Glutamatergic neuron (in vitro differentiated cells): ENCODE measurements at regions not wholly inside any gene's neighbourhood (a gene's known extent, or its start where the extent isn't known, plus 50 kb on each side); places are given as distances from the start of the nearest gene placed in this dataset.

ENCODE experiments used
- DNase-seq: peaks from one replicate; pipeline ENCODE4 v3.0.0; 2022
- H3K27ac Mint-ChIP-seq: one replicate; pipeline ENCODE4 v1.8.0; 2020; ENCODE audit warnings: mild to moderate bottlenecking, mixed read lengths, inconsistent platforms; ENCODE audit not compliant: unreplicated experiment
- H3K27me3 Mint-ChIP-seq: one replicate; pipeline ENCODE4 v1.8.0; 2020; ENCODE audit warnings: mild to moderate bottlenecking, moderate library complexity, mixed read lengths, inconsistent platforms; ENCODE audit not compliant: unreplicated experiment
- H3K36me3 Mint-ChIP-seq: one replicate; pipeline ENCODE4 v1.8.0; 2020; ENCODE audit warnings: mild to moderate bottlenecking, mixed read lengths, inconsistent platforms; ENCODE audit not compliant: unreplicated experiment
- H3K4me1 Mint-ChIP-seq: one replicate; pipeline ENCODE4 v1.8.0; 2020; ENCODE audit warnings: mild to moderate bottlenecking, low read depth, mixed read lengths, inconsistent platforms; ENCODE audit not compliant: unreplicated experiment
- H3K4me3 Mint-ChIP-seq: one replicate; pipeline ENCODE4 v1.8.0; 2020; ENCODE audit warnings: mild to moderate bottlenecking, mixed read lengths, inconsistent platforms; ENCODE audit not compliant: unreplicated experiment
- H3K9me3 Mint-ChIP-seq: one replicate; pipeline ENCODE4 v1.8.0; 2020; ENCODE audit warnings: mild to moderate bottlenecking, moderate library complexity, mixed read lengths, inconsistent platforms; ENCODE audit not compliant: unreplicated experiment
- TF ChIP-seq, protein P1 (sequence below): fragments of 200-600 bp; sonication (generic); IDR thresholded peaks from one replicate; pipeline ENCODE4 v1.5.0; 2021; ENCODE audit not compliant: partially characterized antibody, unreplicated experiment

DNA sequence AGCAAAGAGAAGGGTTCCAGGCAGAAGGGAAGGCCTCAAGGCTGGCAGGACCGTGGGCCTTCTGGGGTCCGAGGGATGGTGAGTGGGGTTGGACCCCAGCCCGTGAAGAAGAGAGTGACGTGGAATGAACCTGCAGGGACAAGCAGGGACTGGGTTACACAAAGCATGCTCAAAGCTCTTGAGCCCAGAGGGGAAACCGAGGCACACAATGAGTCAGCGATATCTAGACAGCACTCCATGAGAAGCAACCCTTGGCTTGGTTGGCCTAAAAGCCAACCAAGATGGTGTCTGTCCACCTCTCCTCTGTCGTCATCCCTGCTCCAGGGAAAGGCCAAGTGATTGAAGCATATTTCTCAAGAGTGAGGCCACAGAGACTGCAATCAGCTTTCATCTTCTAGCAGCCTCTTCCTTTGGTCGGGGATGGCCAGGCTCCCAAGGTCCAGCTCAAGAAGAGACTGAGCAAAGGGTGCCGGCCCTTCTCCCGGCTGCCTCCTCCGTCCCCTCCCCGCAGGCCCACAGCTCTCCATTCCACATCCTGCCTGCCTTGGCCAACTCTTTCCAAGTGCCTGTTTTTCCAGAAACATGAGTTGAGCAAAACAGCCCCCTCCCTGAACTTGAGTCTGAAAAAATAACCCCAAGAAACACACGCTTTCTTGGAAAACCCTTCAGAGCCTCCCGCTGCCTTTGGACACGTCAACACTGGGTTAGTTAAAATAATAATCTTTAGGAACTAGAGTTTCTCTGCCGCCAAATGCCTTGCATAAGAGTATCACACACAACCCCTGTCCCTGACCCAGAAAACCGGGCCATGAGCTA is 556.6 kb downstream of the MIAT start:
- Mint-ChIP-seq H3K27me3 (no peaks in the 10 kb centered on the region), H3K4me1 (peaks cover 10% of the 10 kb centered on the region), H3K27ac (no peak overlapping the region), H3K4me3 (no peak overlapping the region), H3K9me3 (no peaks in the 10 kb centered on the region), H3K36me3 (peaks cover 5% of the 10 kb centered on the region)
- TF ChIP-seq, protein P1, sequence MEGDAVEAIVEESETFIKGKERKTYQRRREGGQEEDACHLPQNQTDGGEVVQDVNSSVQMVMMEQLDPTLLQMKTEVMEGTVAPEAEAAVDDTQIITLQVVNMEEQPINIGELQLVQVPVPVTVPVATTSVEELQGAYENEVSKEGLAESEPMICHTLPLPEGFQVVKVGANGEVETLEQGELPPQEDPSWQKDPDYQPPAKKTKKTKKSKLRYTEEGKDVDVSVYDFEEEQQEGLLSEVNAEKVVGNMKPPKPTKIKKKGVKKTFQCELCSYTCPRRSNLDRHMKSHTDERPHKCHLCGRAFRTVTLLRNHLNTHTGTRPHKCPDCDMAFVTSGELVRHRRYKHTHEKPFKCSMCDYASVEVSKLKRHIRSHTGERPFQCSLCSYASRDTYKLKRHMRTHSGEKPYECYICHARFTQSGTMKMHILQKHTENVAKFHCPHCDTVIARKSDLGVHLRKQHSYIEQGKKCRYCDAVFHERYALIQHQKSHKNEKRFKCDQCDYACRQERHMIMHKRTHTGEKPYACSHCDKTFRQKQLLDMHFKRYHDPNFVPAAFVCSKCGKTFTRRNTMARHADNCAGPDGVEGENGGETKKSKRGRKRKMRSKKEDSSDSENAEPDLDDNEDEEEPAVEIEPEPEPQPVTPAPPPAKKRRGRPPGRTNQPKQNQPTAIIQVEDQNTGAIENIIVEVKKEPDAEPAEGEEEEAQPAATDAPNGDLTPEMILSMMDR, result no peak
- DNase-seq, result no peak

DNA sequence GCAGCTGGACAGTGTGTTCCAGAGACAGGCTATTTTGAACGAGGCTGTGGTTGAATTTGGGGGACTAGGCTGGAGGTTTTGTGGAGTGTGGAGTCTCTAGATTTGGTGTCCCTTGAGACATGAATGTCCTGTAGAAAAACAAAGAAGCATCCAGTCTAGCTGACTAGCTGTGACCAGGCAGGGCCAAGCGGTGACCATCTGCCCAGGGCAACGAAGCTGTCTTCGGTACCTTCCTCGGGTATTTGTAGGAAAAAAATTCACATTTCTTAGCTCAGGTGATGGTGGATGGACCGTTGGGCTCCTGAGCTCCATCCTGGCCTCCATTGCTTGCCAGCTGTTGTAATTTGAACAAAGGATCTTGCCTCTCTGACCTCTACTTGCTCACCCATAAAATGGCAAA is 557.3 kb downstream of the MIAT start:
- Mint-ChIP-seq H3K4me3 (no peak overlapping the region), H3K27ac (no peak overlapping the region), H3K9me3 (no peaks in the 10 kb centered on the region), H3K36me3 (peaks cover 5% of the 10 kb centered on the region), H3K4me1 (peaks cover 10% of the 10 kb centered on the region), H3K27me3 (no peaks in the 10 kb centered on the region)
- TF ChIP-seq, protein P1, result no peak
- no peak for DNase-seq

DNA sequence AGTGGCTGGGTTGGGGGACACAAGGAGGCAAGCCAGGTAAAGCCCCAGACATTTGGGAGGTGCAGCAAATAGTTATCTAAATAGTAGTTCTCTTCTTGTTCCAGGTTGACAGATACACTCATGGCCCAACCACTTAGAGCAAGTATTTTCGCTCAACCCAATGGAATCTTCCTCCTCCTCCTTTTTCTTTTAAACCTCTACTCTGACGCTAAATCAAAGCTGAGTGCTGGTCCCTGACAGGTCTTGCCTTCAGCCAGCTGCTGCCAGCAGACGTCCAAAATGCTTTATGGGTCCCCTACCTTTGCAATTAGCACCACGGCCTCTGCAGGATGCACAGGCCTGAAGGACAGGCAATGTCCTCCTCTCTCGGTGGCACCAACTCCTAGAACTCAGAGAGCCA is 558.5 kb downstream of the MIAT start:
- no peak for DNase-seq
- Mint-ChIP-seq H3K4me1 (peaks cover 10% of the 10 kb centered on the region), H3K27ac (no peak overlapping the region), H3K36me3 (peaks cover 5% of the 10 kb centered on the region), H3K4me3 (no peak overlapping the region), H3K9me3 (no peaks in the 10 kb centered on the region), H3K27me3 (peaks cover 1% of the 10 kb centered on the region)
- TF ChIP-seq, protein P1, result no peak

DNA sequence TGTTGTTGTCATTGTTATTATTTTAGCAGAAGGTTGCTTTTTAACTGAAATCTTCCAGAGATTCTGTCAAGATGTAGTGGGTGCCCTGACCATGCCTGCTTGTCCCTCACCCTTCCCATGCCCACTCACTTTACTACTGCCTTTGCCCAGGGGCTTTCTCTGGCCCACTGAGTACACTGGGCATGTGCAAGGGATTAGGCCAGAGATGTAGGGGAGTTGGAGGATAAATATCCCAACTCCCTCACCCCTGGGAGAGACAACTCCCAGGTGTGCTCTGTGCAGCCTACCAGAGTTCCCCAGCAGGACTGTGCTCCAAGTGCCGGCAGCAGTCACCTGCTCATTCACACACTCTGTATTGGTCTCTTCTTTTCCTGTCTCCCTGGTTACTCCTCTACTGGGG is 559.1 kb downstream of the MIAT start:
- no peak for DNase-seq
- Mint-ChIP-seq H3K27ac (no peak overlapping the region), H3K9me3 (no peaks in the 10 kb centered on the region), H3K36me3 (peaks cover 5% of the 10 kb centered on the region), H3K27me3 (peaks cover 1% of the 10 kb centered on the region), H3K4me1 (peaks cover 10% of the 10 kb centered on the region), H3K4me3 (no peak overlapping the region)
- TF ChIP-seq, protein P1, result no peak

DNA sequence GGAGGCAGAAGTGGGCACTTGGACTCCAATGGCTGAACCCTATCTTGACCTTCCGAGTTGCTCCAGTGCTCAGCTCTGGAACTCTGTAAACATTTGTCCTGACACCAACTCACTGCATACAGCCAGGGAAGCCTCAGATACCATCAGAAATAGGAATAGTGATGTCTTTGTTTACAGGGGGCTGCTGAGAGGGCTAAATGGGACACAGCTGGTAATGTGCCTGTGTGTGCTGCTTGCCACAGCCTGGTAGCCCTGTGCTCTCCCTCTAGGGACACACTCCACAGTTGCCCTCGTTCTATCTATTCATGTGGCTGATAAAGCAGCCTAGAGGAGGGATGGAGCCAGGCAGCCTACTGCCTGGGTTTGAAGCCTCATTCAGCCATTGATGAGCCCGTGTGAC is 559.8 kb downstream of the MIAT start:
- H3K4me3 Mint-ChIP-seq, result no peak overlapping the region
- no peak overlapping the region for H3K27ac Mint-ChIP-seq
- TF ChIP-seq, protein P1, result no peak
- no peak for DNase-seq
- no peaks in the 10 kb centered on the region for H3K9me3 Mint-ChIP-seq
- peaks cover 1% of the 10 kb centered on the region for H3K27me3 Mint-ChIP-seq
- H3K4me1 Mint-ChIP-seq, result peaks cover 10% of the 10 kb centered on the region
- H3K36me3 Mint-ChIP-seq, result peaks cover 5% of the 10 kb centered on the region
